ENCODE measurements at regions not wholly inside any gene's neighbourhood (a gene's known extent, or its start where the extent isn't known, plus 50 kb on each side); places are given as distances from the start of the nearest gene placed in this dataset.

DNA sequence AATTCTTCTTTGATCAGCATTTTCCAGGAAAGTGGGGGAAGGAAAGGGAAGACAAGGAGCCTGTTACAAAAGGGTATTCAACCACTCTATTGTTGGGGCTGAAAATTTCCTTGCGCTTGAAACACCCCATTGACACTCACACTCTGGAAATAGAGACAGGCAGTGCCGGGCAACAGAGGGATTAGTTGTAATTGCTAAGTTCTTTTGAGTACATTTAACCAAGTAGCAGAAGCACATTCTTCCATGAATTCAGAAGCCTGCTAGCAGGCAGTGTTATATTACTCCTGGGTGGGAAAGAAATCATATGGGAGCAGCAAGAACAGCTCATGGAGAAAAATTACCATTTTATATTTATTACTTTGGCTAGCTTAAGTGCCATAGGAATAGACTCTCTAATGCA lies 745.5 kb downstream of the C6orf118 start:
- TF ChIP-seq POLR2A (IDR thresholded peaks at IDR 0.05): no peak
- TF ChIP-seq CTCF (IDR thresholded peaks at IDR 0.05): no peak
- no peak for TF ChIP-seq EP300 (IDR thresholded peaks at IDR 0.05)

All from tibial nerve (tissue), 4 donors.